GM18502 (cell line): ENCODE measurements at regions not wholly inside any gene's neighbourhood (a gene's known extent, or its start where the extent isn't known, plus 50 kb on each side); places are given as distances from the start of the nearest gene placed in this dataset.

Experiments used
- ATAC-seq: cut with Tn5 transposase; IDR thresholded peaks from one replicate; pipeline ENCODE4 v1.9.1; 2021; ENCODE audit warnings: mild to moderate bottlenecking; ENCODE audit not compliant: unreplicated experiment, poor library complexity

- no peak for ATAC-seq
Measured at GRCh38 chr3:65060904-65061303, 373.1 kb upstream of the ADAMTS9 start.

GRCh38 chr3:65052101-65052500, 364.3 kb upstream of the ADAMTS9 start:
- no peak for ATAC-seq

GRCh38 chr3:65048151-65048550, 360.4 kb upstream of the ADAMTS9 start:
- ATAC-seq, result no peak

- ATAC-seq, result no peak
Measured at GRCh38 chr3:65045138-65045537, 357.3 kb upstream of the ADAMTS9 start.

- no peak for ATAC-seq
Measured at GRCh38 chr3:65044401-65044800, 356.6 kb upstream of the ADAMTS9 start.

- ATAC-seq, result no peak
Measured at GRCh38 chr3:65042675-65043074, 354.9 kb upstream of the ADAMTS9 start.

- no peak for ATAC-seq
Measured at GRCh38 chr3:65039754-65040210, 352.0 kb upstream of the ADAMTS9 start.

GRCh38 chr3:65037861-65038260, 350.1 kb upstream of the ADAMTS9 start:
- ATAC-seq, result no peak

- ATAC-seq, result no peak
Measured at GRCh38 chr3:65035246-65035645, 347.4 kb upstream of the ADAMTS9 start.

GRCh38 chr3:65033576-65033975, 345.8 kb upstream of the ADAMTS9 start:
- ATAC-seq, result no peak

- ATAC-seq, result no peak
Measured at GRCh38 chr3:65030847-65031463, 343.2 kb upstream of the ADAMTS9 start.

- no peak for ATAC-seq
Measured at GRCh38 chr3:65030014-65030627, 342.3 kb upstream of the ADAMTS9 start.

GRCh38 chr3:65029130-65029529, 341.3 kb upstream of the ADAMTS9 start:
- no peak for ATAC-seq

GRCh38 chr3:65028024-65028423, 340.2 kb upstream of the ADAMTS9 start:
- ATAC-seq, result no peak

- no peak for ATAC-seq
Measured at GRCh38 chr3:65027335-65027734, 339.5 kb upstream of the ADAMTS9 start.

GRCh38 chr3:65026151-65026550, 338.4 kb upstream of the ADAMTS9 start:
- ATAC-seq, result no peak

GRCh38 chr3:65024148-65024547, 336.3 kb upstream of the ADAMTS9 start:
- ATAC-seq, result no peak

- ATAC-seq, result no peak
Measured at GRCh38 chr3:65020281-65021160, 332.7 kb upstream of the ADAMTS9 start.

GRCh38 chr3:65019443-65020055, 331.7 kb upstream of the ADAMTS9 start:
- no peak for ATAC-seq

- ATAC-seq, result no peak
Measured at GRCh38 chr3:65018801-65019200, 331.0 kb upstream of the ADAMTS9 start.

- ATAC-seq, result no peak
Measured at GRCh38 chr3:65017359-65017758, 329.6 kb upstream of the ADAMTS9 start.
